GM19372 (cell line): ENCODE measurements at regions not wholly inside any gene's neighbourhood (a gene's known extent, or its start where the extent isn't known, plus 50 kb on each side); places are given as distances from the start of the nearest gene placed in this dataset.

ENCODE experiments used
- ATAC-seq: cut with Tn5 transposase; IDR thresholded peaks from one replicate; pipeline ENCODE4 v1.9.1; 2021; ENCODE audit warnings: mild to moderate bottlenecking, low read depth, moderate library complexity; ENCODE audit not compliant: unreplicated experiment

DNA sequence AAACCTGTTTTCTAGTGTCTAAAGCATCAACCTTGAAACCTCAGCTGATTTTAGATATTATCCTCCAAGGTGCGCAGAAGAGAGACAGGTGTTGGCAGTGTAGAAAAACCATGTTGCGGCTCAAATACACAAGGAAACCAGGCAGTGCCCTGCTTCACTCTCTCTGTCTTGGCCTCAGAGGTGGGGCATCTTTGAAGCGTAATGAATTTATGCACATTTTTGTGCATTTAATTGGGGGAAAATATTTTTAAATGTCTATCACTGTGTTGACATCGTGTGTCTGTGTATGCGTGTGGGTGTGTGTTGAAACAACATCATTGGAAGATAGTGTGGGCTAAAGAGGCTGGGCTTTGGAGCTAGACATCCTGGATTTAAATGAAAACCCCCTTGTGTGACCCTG is 334.0 kb upstream of the CHD6 start:
- no peak for ATAC-seq

GRCh38 chr20:41951615-41952014 is 333.4 kb upstream of the CHD6 start:
- no peak for ATAC-seq

DNA sequence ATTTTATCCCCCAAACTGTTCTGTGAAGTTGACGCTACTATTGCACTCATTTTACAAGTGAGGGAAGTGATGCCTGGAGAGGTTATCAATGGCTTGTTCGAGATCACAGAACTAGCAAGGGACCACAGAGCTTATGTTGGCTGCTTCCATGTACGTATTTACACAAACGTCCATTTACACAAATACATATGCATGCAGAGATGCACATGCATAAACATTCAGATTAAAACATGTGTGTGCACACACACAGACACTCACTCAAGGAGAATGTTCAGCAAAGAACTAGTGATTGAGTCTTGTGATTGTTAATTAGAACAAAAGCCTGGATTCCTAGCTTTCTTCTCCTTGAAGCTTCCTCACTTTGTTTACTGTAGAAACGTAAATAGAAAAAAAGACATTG is 321.5 kb upstream of the CHD6 start:
- ATAC-seq: no peak

- ATAC-seq: no peak
Measured at GRCh38 chr20:41938353-41938752, 320.2 kb upstream of the CHD6 start.

GRCh38 chr20:41935259-41935791 is 317.1 kb upstream of the CHD6 start:
- ATAC-seq: no peak

DNA sequence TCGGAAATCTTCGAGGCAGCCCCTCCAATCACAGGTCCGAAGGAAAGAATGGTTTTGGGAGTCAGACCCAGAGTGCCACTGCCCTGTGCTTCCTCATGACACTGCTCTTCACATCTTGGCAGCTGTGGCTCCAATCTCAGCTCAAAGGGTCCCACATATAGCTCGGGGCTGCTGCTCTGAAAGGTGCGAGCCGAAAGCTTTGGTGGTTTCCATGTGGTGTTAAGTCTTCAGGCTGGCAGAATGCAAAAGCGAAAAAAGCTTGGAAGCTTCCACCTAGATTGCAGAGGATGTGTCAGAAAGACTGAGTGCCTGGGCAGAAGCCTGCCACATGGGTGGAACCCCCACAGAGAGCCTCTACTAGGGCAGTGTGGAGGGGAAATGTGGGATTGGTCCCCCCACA is 314.3 kb upstream of the CHD6 start:
- no peak for ATAC-seq

- ATAC-seq: no peak
Measured at GRCh38 chr20:41927655-41928054, 309.5 kb upstream of the CHD6 start.

DNA sequence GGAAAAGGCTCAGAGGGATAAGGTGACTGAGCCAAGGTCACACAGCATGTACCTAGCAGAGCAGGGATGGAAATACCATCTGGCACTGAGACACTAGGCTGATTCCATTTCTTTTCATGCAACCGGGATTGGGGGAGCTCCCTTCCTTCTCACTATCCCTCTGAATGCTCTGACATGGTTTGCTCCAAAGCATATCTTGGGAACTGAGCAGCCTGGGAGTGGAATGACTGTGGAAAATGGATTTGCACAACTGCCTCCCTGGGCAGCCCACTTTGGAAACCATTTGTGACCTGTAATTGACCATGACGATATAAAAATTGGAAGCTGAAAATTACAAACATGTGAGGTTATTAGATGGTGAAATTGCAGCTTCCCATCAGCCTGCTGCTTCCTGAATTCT is 309.0 kb upstream of the CHD6 start:
- ATAC-seq: no peak

GRCh38 chr20:41925476-41925875 is 307.3 kb upstream of the CHD6 start:
- ATAC-seq: no peak

GRCh38 chr20:41923624-41924023 is 305.4 kb upstream of the CHD6 start:
- no peak for ATAC-seq

DNA sequence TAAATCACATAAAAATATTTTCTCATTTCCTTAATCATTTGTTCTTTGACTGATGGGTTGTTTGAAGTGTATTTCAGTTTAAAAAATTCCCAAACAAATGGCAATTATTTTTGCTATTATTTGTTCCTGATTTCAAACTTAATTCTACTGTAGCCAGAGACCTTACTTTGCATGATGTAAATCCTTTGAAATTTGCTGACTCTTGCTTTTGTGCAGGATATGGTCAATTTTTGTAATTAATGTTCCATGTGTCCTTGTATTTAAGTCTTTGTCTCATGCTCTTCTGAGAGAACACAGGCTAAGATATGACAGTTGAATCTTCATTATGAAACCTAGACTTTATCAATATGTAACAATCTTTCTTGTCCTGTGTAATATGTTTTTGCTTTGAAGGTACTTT is 295.0 kb upstream of the CHD6 start:
- ATAC-seq: no peak

GRCh38 chr20:41910558-41910957 is 292.4 kb upstream of the CHD6 start:
- no peak for ATAC-seq

DNA sequence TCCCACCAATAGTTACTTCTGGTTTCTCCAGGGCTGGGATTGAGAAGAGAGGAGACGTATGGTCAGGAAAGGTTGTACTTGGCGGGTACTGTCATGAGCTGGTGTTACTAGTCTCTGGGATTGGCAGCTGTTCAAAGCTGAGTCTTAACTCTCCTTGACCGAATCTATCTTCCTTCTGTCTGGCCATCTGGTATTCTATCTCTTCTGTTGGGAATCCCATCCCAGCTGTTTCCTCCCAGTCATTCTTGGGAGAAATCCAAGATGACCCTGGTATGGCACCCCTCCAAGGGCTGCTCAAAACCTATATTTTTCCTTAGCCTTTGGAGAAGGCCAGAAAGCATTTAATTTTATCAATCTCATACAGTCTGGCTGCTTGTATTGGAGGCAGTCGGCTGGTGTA is 287.0 kb upstream of the CHD6 start:
- no peak for ATAC-seq

GRCh38 chr20:41903586-41903985 is 285.4 kb upstream of the CHD6 start:
- no peak for ATAC-seq

- no peak for ATAC-seq
Measured at GRCh38 chr20:41902346-41902745, 284.2 kb upstream of the CHD6 start.

DNA sequence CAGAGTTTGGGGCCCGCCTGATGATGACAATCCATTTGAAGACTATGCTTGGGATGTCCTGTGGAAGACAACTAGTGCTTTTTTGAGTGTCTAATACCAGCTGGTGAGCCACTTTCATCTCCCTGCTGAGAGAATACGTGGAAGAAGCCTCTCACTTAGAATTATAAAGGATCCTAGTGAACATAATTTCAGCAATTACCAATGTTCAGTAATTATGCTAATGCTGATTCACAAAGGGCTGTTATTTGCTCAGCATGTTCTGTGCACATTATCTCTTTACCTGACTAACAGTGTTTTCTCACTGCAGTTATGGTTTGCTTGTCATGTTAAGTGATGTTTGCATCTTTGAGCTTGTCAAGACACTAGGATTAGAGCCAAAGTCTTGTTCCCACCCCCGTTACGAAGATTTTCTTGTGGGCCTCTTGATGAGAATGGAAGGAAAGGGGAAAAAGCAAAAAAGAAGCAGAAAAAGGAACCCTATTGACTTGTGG is 282.1 kb upstream of the CHD6 start:
- ATAC-seq: no peak

GRCh38 chr20:41897708-41898107 is 279.5 kb upstream of the CHD6 start:
- no peak for ATAC-seq

DNA sequence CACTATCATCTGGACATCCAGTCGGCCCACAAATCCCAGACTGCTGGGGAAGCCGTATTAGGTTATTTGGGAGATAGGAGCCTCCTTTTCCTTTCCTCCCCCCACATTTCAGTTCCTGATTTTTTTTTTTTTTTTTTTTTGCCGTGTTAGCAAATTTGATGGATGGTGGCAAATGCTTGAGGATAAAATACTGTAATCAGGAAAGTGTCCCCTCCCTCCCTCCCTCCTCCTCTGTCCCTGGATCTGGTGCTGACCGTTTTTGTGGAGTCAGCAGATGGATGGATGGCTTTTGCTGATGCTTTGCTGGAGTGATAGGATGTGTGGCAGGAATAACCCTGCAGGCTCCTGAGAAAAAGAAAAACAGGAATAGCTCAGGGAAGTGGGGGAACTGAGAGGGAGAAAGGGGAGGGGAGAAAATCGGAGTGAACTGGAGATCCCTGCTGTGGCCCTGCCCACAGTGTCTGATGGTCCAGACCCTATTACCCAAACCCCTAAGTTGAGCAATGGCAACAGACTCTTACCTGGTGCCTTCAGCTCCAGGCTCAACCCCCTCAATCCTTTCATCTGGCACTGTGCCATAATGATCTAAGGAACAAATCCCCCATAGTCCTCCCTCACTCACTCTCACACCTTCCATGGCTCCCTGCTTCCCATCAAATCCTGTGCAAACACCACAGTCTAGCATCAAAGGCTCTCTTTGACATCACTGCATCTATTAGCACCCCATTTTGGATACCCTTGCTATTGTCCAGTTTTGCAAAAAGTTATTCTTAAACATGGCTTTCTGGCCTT is 277.3 kb upstream of the CHD6 start:
- no peak for ATAC-seq

- ATAC-seq: no peak
Measured at GRCh38 chr20:41894255-41894963, 276.2 kb upstream of the CHD6 start.

- no peak for ATAC-seq
Measured at GRCh38 chr20:41892031-41892430, 273.9 kb upstream of the CHD6 start.

GRCh38 chr20:41889844-41890224 is 271.7 kb upstream of the CHD6 start:
- ATAC-seq: no peak
